ENCODE measurements at regions not wholly inside any gene's neighbourhood (a gene's known extent, or its start where the extent isn't known, plus 50 kb on each side); places are given as distances from the start of the nearest gene placed in this dataset.

GRCh38 chr18:51404620-51405019 is 207.1 kb upstream of the MEX3C start:
- DNase-seq, result no peak

GRCh38 chr18:51405683-51406477 is 208.4 kb upstream of the MEX3C start:
- no peak for DNase-seq

GRCh38 chr18:51417643-51418483 is 220.4 kb upstream of the MEX3C start:
- DNase-seq, result no peak

GRCh38 chr18:51425475-51425874 is 228.0 kb upstream of the MEX3C start:
- DNase-seq, result no peak

- DNase-seq, result no peak
These were observed 228.4 kb upstream of the MEX3C start for GRCh38 chr18:51425889-51426288.

GRCh38 chr18:51426996-51427395 is 229.5 kb upstream of the MEX3C start:
- DNase-seq, result no peak

- DNase-seq, result no peak
These were observed 232.2 kb upstream of the MEX3C start for GRCh38 chr18:51429644-51430043.

- DNase-seq, result no peak
These were observed 233.1 kb upstream of the MEX3C start for GRCh38 chr18:51430538-51430937.

GRCh38 chr18:51433296-51433695 is 235.8 kb upstream of the MEX3C start:
- no peak for DNase-seq

- DNase-seq, result no peak
These were observed 236.4 kb upstream of the MEX3C start for GRCh38 chr18:51433881-51434280.

- no peak for DNase-seq
These were observed 240.1 kb upstream of the MEX3C start for GRCh38 chr18:51437280-51438271.

- DNase-seq, result no peak
These were observed 241.4 kb upstream of the MEX3C start for GRCh38 chr18:51438797-51439350.

- DNase-seq, result no peak
These were observed 244.5 kb upstream of the MEX3C start for GRCh38 chr18:51442012-51442411.

- DNase-seq, result no peak
These were observed 249.2 kb upstream of the MEX3C start for GRCh38 chr18:51446571-51447210.

- no peak for DNase-seq
These were observed 250.2 kb upstream of the MEX3C start for GRCh38 chr18:51447351-51448342.

GRCh38 chr18:51448949-51449348 is 251.5 kb upstream of the MEX3C start:
- no peak for DNase-seq

GRCh38 chr18:51453594-51453993 is 256.1 kb upstream of the MEX3C start:
- DNase-seq, result no peak

GRCh38 chr18:51458861-51459260 is 261.4 kb upstream of the MEX3C start:
- no peak for DNase-seq

GRCh38 chr18:51461956-51462355 is 264.5 kb upstream of the MEX3C start:
- no peak for DNase-seq

- DNase-seq, result no peak
These were observed 266.1 kb upstream of the MEX3C start for GRCh38 chr18:51463483-51464136.
